ENCODE measurements at regions not wholly inside any gene's neighbourhood (a gene's known extent, or its start where the extent isn't known, plus 50 kb on each side); places are given as distances from the start of the nearest gene placed in this dataset.

- H3K9me3 ChIP-seq = no peaks in the 10 kb centered on the region
- H3K36me3 ChIP-seq = no peaks in the 10 kb centered on the region
- H3K4me1 ChIP-seq = no peaks in the 10 kb centered on the region
- H3K4me3 ChIP-seq = no peak overlapping the region
- H3K27me3 ChIP-seq = no peaks in the 10 kb centered on the region
- DNase-seq = no peak
- no peak overlapping the region for H3K27ac ChIP-seq
- no peak for TF ChIP-seq POLR2A (IDR thresholded peaks at IDR 0.05)
- TF ChIP-seq, protein P1, sequence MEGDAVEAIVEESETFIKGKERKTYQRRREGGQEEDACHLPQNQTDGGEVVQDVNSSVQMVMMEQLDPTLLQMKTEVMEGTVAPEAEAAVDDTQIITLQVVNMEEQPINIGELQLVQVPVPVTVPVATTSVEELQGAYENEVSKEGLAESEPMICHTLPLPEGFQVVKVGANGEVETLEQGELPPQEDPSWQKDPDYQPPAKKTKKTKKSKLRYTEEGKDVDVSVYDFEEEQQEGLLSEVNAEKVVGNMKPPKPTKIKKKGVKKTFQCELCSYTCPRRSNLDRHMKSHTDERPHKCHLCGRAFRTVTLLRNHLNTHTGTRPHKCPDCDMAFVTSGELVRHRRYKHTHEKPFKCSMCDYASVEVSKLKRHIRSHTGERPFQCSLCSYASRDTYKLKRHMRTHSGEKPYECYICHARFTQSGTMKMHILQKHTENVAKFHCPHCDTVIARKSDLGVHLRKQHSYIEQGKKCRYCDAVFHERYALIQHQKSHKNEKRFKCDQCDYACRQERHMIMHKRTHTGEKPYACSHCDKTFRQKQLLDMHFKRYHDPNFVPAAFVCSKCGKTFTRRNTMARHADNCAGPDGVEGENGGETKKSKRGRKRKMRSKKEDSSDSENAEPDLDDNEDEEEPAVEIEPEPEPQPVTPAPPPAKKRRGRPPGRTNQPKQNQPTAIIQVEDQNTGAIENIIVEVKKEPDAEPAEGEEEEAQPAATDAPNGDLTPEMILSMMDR (IDR thresholded peaks at IDR 0.05) = no peak
Observed at GRCh38 chr10:132136689-132137088, 50.1 kb upstream of the DPYSL4 start.
